Activated CD4-positive, alpha-beta memory T cell treated with anti-CD3 and anti-CD28 coated beads for 36 hours (primary cell): ENCODE measurements at regions not wholly inside any gene's neighbourhood (a gene's known extent, or its start where the extent isn't known, plus 50 kb on each side); places are given as distances from the start of the nearest gene placed in this dataset.

Source experiments
- CTCF ChIA-PET: fragments of 350-600 bp; sonication (Branson Sonifier 250); formaldehyde crosslinking; loops from one replicate; lab custom pipeline; 2021; ENCODE audit warnings: antibody characterized with exemption, inconsistent platforms; lab: Charles Lee
- POLR2A ChIA-PET: fragments of 350-600 bp; sonication (Branson Sonifier 250); formaldehyde crosslinking; loops from one replicate; lab custom pipeline; 2021; ENCODE audit warnings: antibody characterized with exemption; lab: Charles Lee
- DNase-seq: peaks from one replicate; pipeline ENCODE4 v3.0.0-alpha.2; 2020
- H3K27ac Mint-ChIP-seq: one replicate; pipeline ENCODE4 v1.8.0; 2021; ENCODE audit warnings: mixed read lengths
- H3K27me3 Mint-ChIP-seq: one replicate; pipeline ENCODE4 v1.8.0; 2021; ENCODE audit warnings: mixed read lengths
- H3K36me3 Mint-ChIP-seq: one replicate; pipeline ENCODE4 v1.8.0; 2021; ENCODE audit warnings: mixed read lengths
- H3K4me1 Mint-ChIP-seq: one replicate; pipeline ENCODE4 v1.8.0; 2021; ENCODE audit warnings: low read depth, mixed read lengths
- H3K4me3 Mint-ChIP-seq: one replicate; pipeline ENCODE4 v1.8.0; 2021; ENCODE audit warnings: mild to moderate bottlenecking, mixed read lengths
- H3K9me3 Mint-ChIP-seq: one replicate; pipeline ENCODE4 v1.8.0; 2021; ENCODE audit warnings: mixed read lengths
- intact Hi-C: fragments of 100-400 bp; cut with micrococcal nuclease; formaldehyde crosslinking; loops from one replicate; pipeline ENCODE4 v1.15.1; 2023

DNA sequence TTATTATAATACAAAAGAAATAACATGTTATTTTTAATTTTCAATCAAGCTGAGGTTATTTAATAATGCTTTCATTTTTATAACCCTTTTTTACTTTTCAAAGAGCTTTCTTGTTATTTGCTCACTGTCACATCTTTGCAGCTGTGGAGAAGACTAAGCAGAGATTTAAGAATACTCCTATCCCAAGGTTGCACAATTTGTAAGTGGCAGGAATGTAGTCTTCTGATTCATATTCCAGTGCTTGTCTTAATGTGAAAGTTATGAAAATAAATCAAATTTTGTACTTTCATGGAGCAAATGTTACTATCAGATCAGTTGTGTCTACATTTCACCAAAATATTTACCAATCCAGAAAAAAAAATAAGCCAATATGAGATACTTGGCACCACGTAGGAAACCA is 86.6 kb downstream of the DDIT4L start:
- POLR2A ChIA-PET: no interaction called here
- CTCF ChIA-PET: interaction anchor here (0.7 to 1.8 kb wide), 2 partner anchors 8 to 10 kb away, joined by 3 to 10 read pairs; no protein-coding TSS in a partner anchor
- Mint-ChIP-seq H3K36me3 (no peaks in the 10 kb centered on the region), H3K9me3 (no peaks in the 10 kb centered on the region), H3K27ac (no peak overlapping the region), H3K27me3 (no peaks in the 10 kb centered on the region), H3K4me1 (peaks cover 14% of the 10 kb centered on the region), H3K4me3 (no peak overlapping the region)
- no peak for DNase-seq
- intact Hi-C loops: loop anchor here (5.0 kb wide), 1 partner anchor 709 kb away; no protein-coding TSS in a partner anchor

DNA sequence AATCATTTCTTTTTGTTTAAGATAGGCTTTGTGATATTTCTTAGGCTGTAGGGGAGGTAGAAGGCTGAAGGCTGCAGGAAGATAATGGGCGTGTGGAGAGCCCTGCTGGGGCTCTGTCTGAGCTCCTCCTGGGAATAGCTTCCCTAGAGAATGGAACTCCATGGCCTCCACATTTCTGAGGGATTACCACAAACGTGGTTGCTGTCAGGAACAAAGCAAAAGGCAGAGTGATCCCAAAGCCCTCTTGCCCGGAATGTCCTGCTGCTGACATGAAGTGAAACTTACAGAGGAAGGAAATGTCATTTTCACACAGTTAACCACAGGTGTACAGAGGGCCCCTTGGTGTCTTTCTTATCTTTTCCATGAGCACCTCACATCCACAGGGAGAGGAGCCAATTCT is 89.3 kb downstream of the DDIT4L start:
- no peak overlapping the region for H3K27ac Mint-ChIP-seq
- no peak overlapping the region for H3K4me3 Mint-ChIP-seq

DNA sequence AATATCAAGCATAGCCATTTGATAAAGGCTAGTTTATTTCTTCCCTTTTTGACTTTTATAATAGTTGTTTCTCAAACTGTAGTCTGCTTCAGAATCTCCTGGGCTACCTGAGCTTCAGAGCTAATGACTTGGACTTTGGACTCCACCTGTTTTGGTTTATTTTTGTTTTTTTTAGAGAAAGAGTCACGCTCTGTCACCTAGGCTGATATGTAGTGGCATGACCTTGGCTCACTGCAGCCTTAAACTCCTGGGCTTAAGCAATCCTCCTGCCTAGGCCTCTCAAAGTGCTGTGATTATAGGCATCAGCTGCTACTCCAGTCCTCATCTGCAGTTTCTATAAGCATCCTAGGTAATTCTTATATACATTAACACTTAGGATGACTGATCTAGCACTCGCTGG is 90.5 kb downstream of the DDIT4L start:
- intact Hi-C loops: loop anchor here (5.0 to 10.0 kb wide), 6 partner anchors 93 to 1228 kb away; partner anchors contain the start of genes DAPP1 and DDIT4L
- Mint-ChIP-seq H3K4me1 (peaks cover 26% of the 10 kb centered on the region), H3K9me3 (no peaks in the 10 kb centered on the region), H3K4me3 (no peak overlapping the region), H3K27ac (no peak overlapping the region), H3K27me3 (no peaks in the 10 kb centered on the region), H3K36me3 (no peaks in the 10 kb centered on the region)
- DNase-seq: no peak
- ChIA-PET CTCF (interaction anchor here (2.5 kb wide), 1 partner anchor 1631 kb away, joined by 7 read pairs; no protein-coding TSS in a partner anchor), POLR2A (no interaction called here)

More for the DNA sequence above, 89.3 kb downstream of the DDIT4L start:
- intact Hi-C loops: loop anchor here (5.0 kb wide), 1 partner anchor 711 kb away; no protein-coding TSS in a partner anchor
- Mint-ChIP-seq H3K4me1 (peaks cover 14% of the 10 kb centered on the region), H3K36me3 (no peaks in the 10 kb centered on the region), H3K27me3 (no peaks in the 10 kb centered on the region), H3K9me3 (no peaks in the 10 kb centered on the region)
- POLR2A ChIA-PET: no interaction called here
- DNase-seq: no peak
- CTCF ChIA-PET: interaction anchor here (0.9 kb wide), 1 partner anchor 9 kb away, joined by 5 read pairs; no protein-coding TSS in a partner anchor

DNA sequence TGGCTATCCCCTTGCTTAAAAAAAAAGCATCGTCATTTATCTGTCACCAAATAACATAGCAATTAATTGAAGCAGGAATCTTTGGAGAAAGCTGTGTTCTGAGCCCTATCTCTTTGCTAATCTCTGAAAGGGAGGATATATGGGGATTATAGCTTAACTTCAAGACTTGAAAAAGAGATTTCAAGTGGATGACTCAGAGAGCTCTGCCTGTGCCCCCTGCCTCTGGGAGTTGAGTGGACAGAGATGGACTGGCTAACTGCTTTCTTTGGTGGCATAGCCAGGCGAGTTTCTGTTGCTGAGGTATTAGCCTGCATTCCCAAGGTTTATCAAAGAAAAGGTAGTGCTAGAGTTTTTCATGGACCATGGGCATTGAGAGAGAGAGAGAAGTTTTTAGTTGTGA is 91.6 kb downstream of the DDIT4L start:
- CTCF ChIA-PET: interaction anchor here (0.6 to 2.5 kb wide), 2 partner anchors 8 to 1632 kb away, joined by 3 to 7 read pairs; no protein-coding TSS in a partner anchor
- H3K27ac Mint-ChIP-seq: no peak overlapping the region
- H3K4me3 Mint-ChIP-seq: no peak overlapping the region
- H3K27me3 Mint-ChIP-seq: no peaks in the 10 kb centered on the region
- intact Hi-C loops: loop anchor here (5.0 to 10.0 kb wide), 5 partner anchors 94 to 1229 kb away; partner anchors contain the start of genes DAPP1 and DDIT4L
- POLR2A ChIA-PET: no interaction called here
- no peaks in the 10 kb centered on the region for H3K36me3 Mint-ChIP-seq
- H3K4me1 Mint-ChIP-seq: peaks cover 37% of the 10 kb centered on the region
- no peak for DNase-seq
- H3K9me3 Mint-ChIP-seq: no peaks in the 10 kb centered on the region

DNA sequence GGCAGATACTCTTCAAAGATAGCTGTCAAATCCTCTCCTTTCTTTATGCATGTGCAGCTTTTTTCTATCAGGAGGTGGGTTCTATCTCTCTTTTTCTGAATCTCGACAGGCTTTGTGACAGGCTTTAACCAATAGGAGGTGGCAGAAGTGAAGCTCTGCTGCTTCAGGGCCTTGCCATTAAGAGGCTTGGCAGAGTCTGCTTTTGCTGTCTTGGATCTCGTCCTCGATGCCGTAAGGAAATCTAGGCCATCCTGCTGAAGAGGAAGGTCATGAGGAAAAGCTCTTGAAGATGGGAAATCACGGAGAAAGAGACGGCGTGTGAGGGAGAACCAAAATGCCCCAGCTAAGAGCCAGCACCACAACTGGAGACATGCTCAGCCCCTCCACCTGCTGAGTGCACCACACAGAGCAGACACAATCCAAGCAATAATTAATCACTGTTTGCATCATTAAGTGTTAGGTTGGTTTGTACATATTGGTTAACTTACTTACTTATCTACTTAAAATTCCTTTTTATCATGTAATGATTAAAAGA is 92.2 kb downstream of the DDIT4L start:
- Mint-ChIP-seq H3K27me3 (no peaks in the 10 kb centered on the region), H3K36me3 (no peaks in the 10 kb centered on the region), H3K27ac (no peak overlapping the region), H3K4me3 (no peak overlapping the region), H3K9me3 (no peaks in the 10 kb centered on the region), H3K4me1 (peaks cover 41% of the 10 kb centered on the region)
- intact Hi-C loops: loop anchor here (5.0 to 10.0 kb wide), 5 partner anchors 94 to 1229 kb away; partner anchors contain the start of genes DAPP1 and DDIT4L
- ChIA-PET POLR2A (no interaction called here), CTCF (interaction anchor here (0.6 to 2.5 kb wide), 4 partner anchors 8 to 1633 kb away, joined by 3 to 7 read pairs (median 4); no protein-coding TSS in a partner anchor)
- DNase-seq: no peak

DNA sequence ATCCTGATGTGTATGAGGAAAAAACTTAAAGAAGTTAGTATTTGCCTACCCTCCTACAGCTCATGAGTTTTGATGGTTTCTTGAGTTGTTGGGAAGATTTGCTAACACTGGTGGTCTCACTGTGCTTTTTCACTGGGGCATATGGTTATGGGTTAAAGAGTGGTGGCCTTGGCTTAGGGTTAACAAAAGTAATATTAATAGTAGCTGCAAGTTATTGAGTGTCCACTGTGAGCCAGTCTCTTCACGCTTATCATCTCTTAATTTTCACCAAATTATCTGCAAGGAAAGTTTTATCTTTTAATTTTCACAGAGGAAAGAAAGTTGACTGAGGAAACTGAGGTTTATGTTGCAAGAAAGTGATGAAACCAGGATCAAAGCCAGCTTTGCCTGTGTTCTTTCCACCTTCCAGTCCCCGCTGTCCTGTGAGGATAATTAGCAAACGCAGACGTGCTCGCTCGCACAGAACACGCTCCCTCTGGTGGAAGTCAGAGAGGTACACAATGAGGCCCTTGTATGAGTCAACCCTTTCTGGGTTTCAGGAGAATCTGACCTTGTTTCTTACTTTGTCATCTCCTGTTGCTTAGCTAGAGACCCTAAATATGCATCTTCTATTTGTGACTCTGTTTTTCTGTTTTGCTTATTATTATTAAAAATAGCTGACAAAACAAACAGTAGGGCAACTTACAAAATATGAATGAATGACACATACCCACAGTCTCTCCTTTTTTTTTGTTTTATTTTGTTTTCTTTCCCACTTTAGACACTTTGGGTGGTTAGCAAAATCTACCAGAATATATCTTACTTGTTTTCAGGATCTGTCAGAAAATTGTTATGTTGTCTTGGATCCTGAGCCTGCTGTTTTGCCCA is 94.3 kb downstream of the DDIT4L start:
- H3K9me3 Mint-ChIP-seq: no peaks in the 10 kb centered on the region
- H3K36me3 Mint-ChIP-seq: no peaks in the 10 kb centered on the region
- no peak overlapping the region for H3K4me3 Mint-ChIP-seq
- H3K27ac Mint-ChIP-seq: peak overlapping the region; percentile 79
- POLR2A ChIA-PET: interaction anchor here (1.0 kb wide), 1 partner anchor 13 kb away, joined by 3 read pairs; no protein-coding TSS in a partner anchor
- intact Hi-C loops: loop anchor here (1.0 to 10.0 kb wide), 7 partner anchors 96 to 1231 kb away; partner anchors contain the start of genes DAPP1, DDIT4L and H2AZ1
- no peaks in the 10 kb centered on the region for H3K27me3 Mint-ChIP-seq
- peaks cover 41% of the 10 kb centered on the region for H3K4me1 Mint-ChIP-seq
- DNase-seq: peak; percentile 72
- CTCF ChIA-PET: interaction anchor here (0.6 to 5.8 kb wide), 20 partner anchors 8 to 1074 kb away, joined by 3 to 73 read pairs (median 4); partner anchors contain the start of gene DNAJB14

DNA sequence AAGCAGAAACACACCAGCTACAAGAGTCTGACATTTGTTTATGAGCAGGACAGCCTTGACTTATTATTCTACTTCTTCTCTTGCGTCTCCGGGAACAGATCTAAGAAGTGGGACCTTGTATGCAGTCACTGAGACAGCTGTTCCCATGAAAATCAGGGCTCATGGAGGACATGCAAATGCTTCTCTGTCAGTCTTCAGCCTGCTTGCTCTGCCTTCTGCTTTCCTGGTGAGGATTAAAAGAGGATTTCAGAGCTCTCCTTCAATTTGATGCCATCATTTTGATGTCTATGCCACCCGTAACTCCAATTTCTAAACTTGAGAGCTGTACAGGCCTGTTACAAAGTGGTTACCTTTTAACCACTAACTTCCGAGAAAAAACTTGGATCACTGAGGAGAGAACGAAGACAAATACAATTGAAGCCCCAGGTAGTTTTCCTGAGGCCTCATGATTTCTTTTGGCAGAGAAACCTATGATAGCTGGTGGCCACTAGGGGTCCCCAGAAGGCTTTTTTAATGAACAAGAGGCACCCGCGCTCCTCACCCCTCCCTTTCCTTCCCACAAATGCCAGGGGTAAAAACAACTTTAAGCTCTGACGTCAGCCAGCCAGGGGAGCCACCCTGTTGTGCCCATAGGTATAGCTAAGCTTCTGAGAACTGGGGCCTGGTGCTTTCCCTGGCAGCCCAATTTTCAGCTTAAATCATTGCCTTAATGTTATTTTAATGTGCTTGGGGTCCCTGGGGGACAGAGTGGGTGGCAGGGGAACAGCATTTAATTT is 97.0 kb downstream of the DDIT4L start:
- ChIA-PET POLR2A (interaction anchor here (0.5 to 2.2 kb wide), 4 partner anchors 8 to 1638 kb away, joined by 3 to 11 read pairs (median 3); no protein-coding TSS in a partner anchor), CTCF (interaction anchor here (0.6 to 5.8 kb wide), 35 partner anchors 8 to 1640 kb away, joined by 3 to 73 read pairs (median 4); partner anchors contain the start of genes H2AZ1 and TRMT10A)
- intact Hi-C loops: loop anchor here (1.0 to 10.0 kb wide), 12 partner anchors 10 to 1637 kb away; partner anchors contain the start of genes DAPP1 and PPP3CA
- H3K4me1 Mint-ChIP-seq: peaks cover 39% of the 10 kb centered on the region
- peak; percentile 93 for DNase-seq
- no peak overlapping the region for H3K4me3 Mint-ChIP-seq
- H3K9me3 Mint-ChIP-seq: no peaks in the 10 kb centered on the region
- peak overlapping the region; percentile 36 for H3K27ac Mint-ChIP-seq
- H3K27me3 Mint-ChIP-seq: no peaks in the 10 kb centered on the region
- H3K36me3 Mint-ChIP-seq: no peaks in the 10 kb centered on the region

DNA sequence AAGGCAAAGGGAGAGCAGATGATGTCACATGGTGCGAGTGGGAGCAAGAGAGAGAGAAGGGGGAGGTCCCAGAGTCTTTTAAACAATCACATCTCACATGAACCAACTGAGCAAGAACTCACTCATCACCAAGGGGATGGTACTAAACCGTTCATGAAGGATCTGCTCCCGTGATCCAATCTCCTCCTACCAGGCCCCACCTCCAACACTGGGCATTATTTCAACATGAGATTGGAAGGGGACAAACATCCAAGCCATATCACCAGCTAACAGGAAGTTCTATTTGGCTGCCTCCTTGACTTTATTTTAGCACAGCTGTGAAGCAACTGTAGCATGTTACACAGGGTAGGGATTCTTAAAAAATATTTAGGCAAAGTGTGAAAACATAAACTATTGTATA is 102.5 kb downstream of the DDIT4L start:
- H3K27ac Mint-ChIP-seq: no peak overlapping the region
- H3K9me3 Mint-ChIP-seq: no peaks in the 10 kb centered on the region
- no peaks in the 10 kb centered on the region for H3K27me3 Mint-ChIP-seq
- intact Hi-C loops: no loop called here
- ChIA-PET CTCF (no interaction called here), POLR2A (no interaction called here)
- H3K36me3 Mint-ChIP-seq: no peaks in the 10 kb centered on the region
- DNase-seq: no peak
- H3K4me3 Mint-ChIP-seq: no peak overlapping the region
- peaks cover 24% of the 10 kb centered on the region for H3K4me1 Mint-ChIP-seq

DNA sequence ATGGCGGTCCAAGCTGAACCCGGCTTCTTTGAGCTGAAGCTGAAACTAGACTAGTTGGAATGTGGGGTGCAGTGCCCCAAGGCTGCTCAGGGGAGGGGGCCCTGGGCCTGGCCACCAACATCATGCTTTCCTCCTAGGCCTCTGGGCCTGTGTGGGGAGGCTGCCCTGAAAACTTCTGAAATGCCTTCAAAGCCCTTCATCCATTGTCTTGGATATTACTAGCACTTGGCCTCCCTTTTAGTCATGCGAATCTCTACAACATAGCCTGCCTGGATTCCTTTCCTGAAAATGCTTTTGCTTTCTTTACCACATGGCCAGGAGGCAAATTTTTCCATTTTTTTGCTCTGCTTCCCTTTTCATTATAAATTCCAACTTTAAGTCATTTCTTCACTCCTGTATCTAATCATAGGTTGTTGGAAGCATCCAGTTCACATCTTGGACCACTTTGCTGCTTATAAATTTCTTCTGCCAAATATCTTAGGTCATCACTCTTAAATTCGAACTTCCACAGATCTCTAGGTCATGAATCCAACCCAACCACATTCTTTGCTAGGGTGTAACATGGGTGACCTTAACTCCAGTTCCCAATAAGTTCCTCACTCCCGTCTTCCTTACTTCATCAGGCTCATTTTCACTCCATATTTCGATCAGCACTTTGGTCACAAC is 103.4 kb downstream of the DDIT4L start:
- no peak for DNase-seq
- H3K4me1 Mint-ChIP-seq: peaks cover 29% of the 10 kb centered on the region
- ChIA-PET POLR2A (no interaction called here), CTCF (interaction anchor here (1.0 kb wide), 1 partner anchor 9 kb away, joined by 4 read pairs; no protein-coding TSS in a partner anchor)
- no peaks in the 10 kb centered on the region for H3K36me3 Mint-ChIP-seq
- intact Hi-C loops: no loop called here
- H3K9me3 Mint-ChIP-seq: no peaks in the 10 kb centered on the region
- no peaks in the 10 kb centered on the region for H3K27me3 Mint-ChIP-seq
- H3K4me3 Mint-ChIP-seq: no peak overlapping the region
- H3K27ac Mint-ChIP-seq: no peak overlapping the region

DNA sequence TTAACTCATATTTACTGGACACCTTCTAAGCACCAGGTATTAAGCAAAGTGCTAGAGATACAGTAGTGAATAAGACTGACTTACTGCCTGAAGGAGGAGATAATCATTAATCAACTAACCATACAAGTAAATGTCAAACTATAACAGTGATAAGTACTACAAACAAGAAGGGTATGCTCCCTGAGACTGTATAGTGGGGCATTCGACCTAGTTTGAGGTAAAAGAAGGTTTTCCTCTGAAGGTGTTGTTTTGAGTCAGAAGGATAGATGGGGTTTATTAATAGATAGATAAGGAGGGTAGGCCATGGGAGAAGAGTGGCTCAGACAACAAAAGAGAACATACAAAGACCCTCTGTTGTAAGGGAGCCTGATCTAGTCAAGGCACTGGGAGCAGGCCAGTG is 105.4 kb downstream of the DDIT4L start:
- Mint-ChIP-seq H3K27me3 (peaks cover 7% of the 10 kb centered on the region), H3K27ac (no peak overlapping the region), H3K4me3 (no peak overlapping the region), H3K36me3 (no peaks in the 10 kb centered on the region), H3K9me3 (no peaks in the 10 kb centered on the region), H3K4me1 (peaks cover 30% of the 10 kb centered on the region)
- POLR2A ChIA-PET: interaction anchor here (1.3 kb wide), 1 partner anchor 8 kb away, joined by 3 read pairs; no protein-coding TSS in a partner anchor
- no peak for DNase-seq
- intact Hi-C loops: loop anchor here (5.0 kb wide), 1 partner anchor 88 kb away; no protein-coding TSS in a partner anchor
- CTCF ChIA-PET: interaction anchor here (0.9 kb wide), 1 partner anchor 9 kb away, joined by 3 read pairs; no protein-coding TSS in a partner anchor
